Ovary (tissue), 3 donors: ENCODE measurements at regions not wholly inside any gene's neighbourhood (a gene's known extent, or its start where the extent isn't known, plus 50 kb on each side); places are given as distances from the start of the nearest gene placed in this dataset.

Source experiments
- CTCF ChIP-seq, 3 donors: fragments of 450-650 bp in 2 of 3; fragments of 200-600 bp in 1 of 3; IDR thresholded peaks; one replicate each; pipeline versions ENCODE4 v1.5.1 to v1.8.0; 2016 to 2022; ENCODE audit warnings: antibody characterized with exemption in 3 of 3, mild to moderate bottlenecking in 1 of 3
- POLR2A ChIP-seq: fragments of 450-650 bp; IDR thresholded peaks from one replicate; pipeline ENCODE4 v1.6.1; 2017; ENCODE audit warnings: antibody characterized with exemption, mild to moderate bottlenecking, moderate library complexity
- donor health status: DM: no; HTN: no; CAD: no.

GRCh38 chr2:189273734-189274133 lies 94.2 kb upstream of the COL5A2 start:
- TF ChIP-seq CTCF (IDR thresholded peaks at IDR 0.05) (no peak), POLR2A (no peak)
